Vagina (tissue), 2 donors: ENCODE measurements at regions not wholly inside any gene's neighbourhood (a gene's known extent, or its start where the extent isn't known, plus 50 kb on each side); places are given as distances from the start of the nearest gene placed in this dataset.

ENCODE experiments used
- DNase-seq, 2 donors: peaks; one replicate each; pipeline ENCODE4 v3.0.0-alpha.2; 2017; ENCODE audit errors: extremely low spot score in 2 of 2
- H3K27ac ChIP-seq: fragments of 200-600 bp; sonication (generic); one replicate; pipeline ENCODE4 v1.5.1; 2019
- H3K27me3 ChIP-seq: fragments of 200-600 bp; sonication (generic); one replicate; pipeline ENCODE4 v1.5.1; 2019
- H3K36me3 ChIP-seq, 2 donors: fragments of 200-600 bp; sonication (generic); one replicate each; pipeline ENCODE4 v1.5.1; 2017 to 2019
- H3K4me1 ChIP-seq: fragments of 200-600 bp; sonication (generic); one replicate; pipeline ENCODE4 v1.5.1; 2019
- H3K4me3 ChIP-seq, 2 donors: fragments of 200-600 bp; sonication (generic); 1 replicate in 1 of 2; 2 replicates in 1 of 2; pipeline ENCODE4 v1.5.1; 2016 to 2019
- H3K9me3 ChIP-seq: fragments of 200-600 bp; sonication (generic); one replicate; pipeline ENCODE4 v1.5.1; 2019
- POLR2A ChIP-seq, 2 donors: fragments of 450-650 bp; IDR thresholded peaks; one replicate each; pipeline ENCODE4 v1.6.1; 2017; ENCODE audit warnings: antibody characterized with exemption in 2 of 2, mild to moderate bottlenecking in 2 of 2, moderate library complexity in 2 of 2
- POLR2AphosphoS5 ChIP-seq, 2 donors: sonication (generic); formaldehyde crosslinking; IDR thresholded peaks; one replicate each; pipeline ENCODE4 v1.9.0; 2017; ENCODE audit warnings: antibody characterized with exemption in 2 of 2, mild to moderate bottlenecking in 2 of 2, low read depth in 1 of 2; ENCODE audit not compliant: insufficient read depth in 1 of 2
- intact Hi-C: fragments of 100-400 bp; cut with DNase I; formaldehyde crosslinking; loops from one replicate; pipeline ENCODE4 v1.15.1; 2023
- TF ChIP-seq, protein P1 (sequence below), 3 experiments: fragments of 450-650 bp in 2 of 3; fragments of 200-600 bp in 1 of 3; sonication (generic) in 1 of 3; IDR thresholded peaks; one replicate each; pipeline ENCODE4 v1.5.1; 2017 to 2019; ENCODE audit warnings: antibody characterized with exemption in 3 of 3, mild to moderate bottlenecking in 2 of 3, moderate library complexity in 2 of 3

DNA sequence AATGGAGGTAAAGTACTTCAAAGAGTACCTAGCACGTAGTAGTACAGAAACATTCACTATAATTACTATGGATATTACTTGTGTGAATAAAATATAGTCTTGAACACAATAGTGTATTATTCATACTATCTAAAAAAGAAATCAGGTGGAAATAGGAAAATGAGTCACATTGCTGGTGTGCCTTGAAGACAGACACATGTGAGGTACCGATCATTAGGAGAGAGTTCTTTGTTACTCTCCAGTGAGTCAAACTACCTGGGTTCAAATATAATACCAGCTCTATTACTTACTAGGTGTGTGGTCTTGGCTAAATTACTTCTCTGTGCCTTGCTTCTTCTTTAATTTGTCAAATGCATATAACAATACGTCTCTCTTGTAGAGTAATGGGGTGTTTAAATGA lies 50.8 kb upstream of the BEND6 start:
- H3K4me3 ChIP-seq = no peak overlapping the region
- no peaks in the 10 kb centered on the region for H3K9me3 ChIP-seq
- intact Hi-C loops = no loop called here
- no peak for DNase-seq
- H3K27me3 ChIP-seq = no peaks in the 10 kb centered on the region
- no peaks in the 10 kb centered on the region for H3K36me3 ChIP-seq
- H3K4me1 ChIP-seq = no peaks in the 10 kb centered on the region
- TF ChIP-seq, protein P1, sequence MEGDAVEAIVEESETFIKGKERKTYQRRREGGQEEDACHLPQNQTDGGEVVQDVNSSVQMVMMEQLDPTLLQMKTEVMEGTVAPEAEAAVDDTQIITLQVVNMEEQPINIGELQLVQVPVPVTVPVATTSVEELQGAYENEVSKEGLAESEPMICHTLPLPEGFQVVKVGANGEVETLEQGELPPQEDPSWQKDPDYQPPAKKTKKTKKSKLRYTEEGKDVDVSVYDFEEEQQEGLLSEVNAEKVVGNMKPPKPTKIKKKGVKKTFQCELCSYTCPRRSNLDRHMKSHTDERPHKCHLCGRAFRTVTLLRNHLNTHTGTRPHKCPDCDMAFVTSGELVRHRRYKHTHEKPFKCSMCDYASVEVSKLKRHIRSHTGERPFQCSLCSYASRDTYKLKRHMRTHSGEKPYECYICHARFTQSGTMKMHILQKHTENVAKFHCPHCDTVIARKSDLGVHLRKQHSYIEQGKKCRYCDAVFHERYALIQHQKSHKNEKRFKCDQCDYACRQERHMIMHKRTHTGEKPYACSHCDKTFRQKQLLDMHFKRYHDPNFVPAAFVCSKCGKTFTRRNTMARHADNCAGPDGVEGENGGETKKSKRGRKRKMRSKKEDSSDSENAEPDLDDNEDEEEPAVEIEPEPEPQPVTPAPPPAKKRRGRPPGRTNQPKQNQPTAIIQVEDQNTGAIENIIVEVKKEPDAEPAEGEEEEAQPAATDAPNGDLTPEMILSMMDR (IDR thresholded peaks at IDR 0.05) = no peak
- TF ChIP-seq POLR2A (IDR thresholded peaks at IDR 0.05) (no peak), POLR2AphosphoS5 (IDR thresholded peaks at IDR 0.05; ENCODE audit: insufficient read depth in 1 of 2, low read depth in 1 of 2) (no peak)
- H3K27ac ChIP-seq = no peak overlapping the region

DNA sequence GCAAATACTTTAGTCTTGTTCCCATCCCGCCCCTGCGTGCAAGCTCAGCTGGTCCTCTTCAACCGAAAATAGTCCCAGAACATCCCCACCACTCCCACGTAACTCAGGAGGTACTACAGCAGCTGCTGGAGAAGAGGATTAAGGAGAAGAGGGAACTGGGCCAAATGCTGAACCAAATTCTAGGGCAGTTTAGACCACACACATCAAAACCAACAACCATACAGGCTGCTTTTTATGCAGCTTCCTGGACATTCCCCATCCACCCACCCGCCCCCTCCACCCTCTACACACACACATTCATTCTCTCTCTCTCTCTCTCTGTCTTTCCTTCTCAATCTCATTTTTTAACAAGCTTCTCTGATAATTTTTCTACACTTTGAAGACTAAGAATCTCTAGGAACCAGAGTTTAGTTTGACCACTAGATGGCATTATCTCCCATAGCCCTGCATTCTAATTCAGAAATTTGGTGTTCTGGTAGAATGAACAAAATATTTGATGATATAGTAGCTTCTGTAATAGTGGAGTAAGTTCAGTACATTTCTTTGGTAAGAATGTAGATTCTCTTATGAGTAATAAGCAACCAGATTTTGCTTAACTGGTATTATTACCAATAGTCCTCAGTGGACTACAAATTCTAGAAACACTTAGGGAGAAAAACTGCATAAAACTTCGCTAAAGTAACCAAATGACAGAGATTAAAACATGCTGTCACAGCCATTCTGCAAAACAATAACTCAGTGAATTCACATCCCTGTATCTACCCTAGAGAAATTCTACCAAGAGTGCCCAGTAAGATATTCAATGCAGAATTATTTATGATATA lies 52.1 kb upstream of the BEND6 start:
- intact Hi-C loops = no loop called here
- H3K4me1 ChIP-seq = no peaks in the 10 kb centered on the region
- H3K36me3 ChIP-seq = no peaks in the 10 kb centered on the region
- H3K9me3 ChIP-seq = no peaks in the 10 kb centered on the region
- DNase-seq = no peak
- no peak overlapping the region for H3K4me3 ChIP-seq
- H3K27me3 ChIP-seq = no peaks in the 10 kb centered on the region
- TF ChIP-seq, protein P1 (IDR thresholded peaks at IDR 0.05) = peak; percentile 13 to 83 (median 36)
- TF ChIP-seq POLR2AphosphoS5 (IDR thresholded peaks at IDR 0.05; ENCODE audit: insufficient read depth in 1 of 2, low read depth in 1 of 2) (no peak), POLR2A (IDR thresholded peaks at IDR 0.05) (no peak)
- peak overlapping the region; percentile 42 for H3K27ac ChIP-seq

DNA sequence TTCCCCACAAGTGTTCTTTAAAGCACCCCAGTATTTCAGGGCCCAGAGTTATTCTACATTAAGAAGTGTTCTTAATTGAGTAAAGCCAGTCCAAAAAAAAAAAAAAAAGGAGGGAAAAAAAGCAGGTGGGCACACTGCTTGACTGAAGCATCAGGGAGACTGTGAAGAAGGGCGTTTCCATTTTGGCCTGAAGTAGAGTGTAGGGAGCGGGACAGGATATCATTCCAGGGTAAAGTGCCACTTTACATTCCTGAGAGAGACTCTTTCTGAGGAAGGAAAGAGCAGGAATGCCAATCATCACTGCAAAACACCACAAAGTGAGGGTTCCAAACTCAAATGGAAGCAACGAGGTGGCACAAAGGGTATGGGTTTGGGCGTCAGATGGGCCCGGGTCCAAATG lies 54.1 kb upstream of the BEND6 start:
- intact Hi-C loops = no loop called here
- no peaks in the 10 kb centered on the region for H3K27me3 ChIP-seq
- no peaks in the 10 kb centered on the region for H3K4me1 ChIP-seq
- H3K4me3 ChIP-seq = no peak overlapping the region
- no peak overlapping the region for H3K27ac ChIP-seq
- H3K9me3 ChIP-seq = no peaks in the 10 kb centered on the region
- TF ChIP-seq, protein P1 (IDR thresholded peaks at IDR 0.05) = no peak
- TF ChIP-seq POLR2AphosphoS5 (IDR thresholded peaks at IDR 0.05; ENCODE audit: insufficient read depth in 1 of 2, low read depth in 1 of 2) (no peak), POLR2A (IDR thresholded peaks at IDR 0.05) (no peak)
- no peaks in the 10 kb centered on the region for H3K36me3 ChIP-seq
- no peak for DNase-seq

DNA sequence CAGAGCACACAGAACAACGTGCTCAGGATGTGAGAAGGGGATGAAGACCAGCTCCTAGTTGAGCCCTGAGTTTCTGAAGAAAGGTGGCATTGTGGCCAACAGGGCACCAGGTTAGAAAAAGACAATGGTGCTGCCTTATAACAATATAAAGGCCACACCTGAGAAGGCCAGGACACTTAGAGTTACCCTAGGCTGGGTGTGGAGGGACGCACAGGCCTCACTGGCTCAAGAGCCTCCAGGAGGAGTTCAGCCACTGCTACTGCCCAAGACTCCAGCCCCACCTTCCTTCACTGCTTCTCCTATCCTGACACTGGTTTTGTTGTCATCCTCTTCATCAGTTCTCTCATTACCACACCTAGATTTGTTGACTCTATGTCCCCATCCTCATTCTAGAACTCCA lies 55.2 kb upstream of the BEND6 start:
- H3K27ac ChIP-seq = peak overlapping the region; percentile 10
- H3K27me3 ChIP-seq = no peaks in the 10 kb centered on the region

DNA sequence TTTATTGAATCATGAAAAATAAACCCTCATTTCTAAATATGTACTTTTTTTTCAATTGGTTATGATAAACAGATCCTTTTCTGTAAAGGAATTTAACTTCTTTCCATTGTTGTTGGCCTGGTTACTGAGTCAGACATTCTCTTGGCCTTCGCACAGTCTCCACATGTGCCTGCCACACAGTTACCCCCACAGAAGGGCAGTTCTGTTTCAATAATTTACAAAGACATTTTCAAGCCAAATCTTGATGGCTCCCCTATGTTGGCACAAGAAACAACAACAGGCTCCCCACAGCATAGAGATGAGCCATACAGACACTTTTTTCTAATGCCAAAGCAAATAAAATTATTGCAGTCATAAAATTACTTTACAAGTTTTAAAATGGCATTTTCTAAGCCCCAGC lies 55.6 kb upstream of the BEND6 start:
- Histone ChIP-seq H3K27ac (peak overlapping the region; percentile 10), H3K36me3 (no peaks in the 10 kb centered on the region), H3K27me3 (no peaks in the 10 kb centered on the region), H3K4me1 (no peaks in the 10 kb centered on the region), H3K9me3 (no peaks in the 10 kb centered on the region), H3K4me3 (no peak overlapping the region)
- intact Hi-C loops = no loop called here
- no peak for DNase-seq
- TF ChIP-seq, protein P1 (IDR thresholded peaks at IDR 0.05) = no peak
- TF ChIP-seq POLR2AphosphoS5 (IDR thresholded peaks at IDR 0.05; ENCODE audit: insufficient read depth in 1 of 2, low read depth in 1 of 2) (peak in 1 of 2 donors; percentile 25), POLR2A (IDR thresholded peaks at IDR 0.05) (no peak)

More for the DNA sequence above, 55.2 kb upstream of the BEND6 start:
- H3K4me3 ChIP-seq = no peak overlapping the region
- no peaks in the 10 kb centered on the region for H3K36me3 ChIP-seq
- DNase-seq = no peak
- intact Hi-C loops = no loop called here
- H3K9me3 ChIP-seq = no peaks in the 10 kb centered on the region
- TF ChIP-seq, protein P1 (IDR thresholded peaks at IDR 0.05) = no peak
- no peaks in the 10 kb centered on the region for H3K4me1 ChIP-seq
